ENCODE measurements at regions not wholly inside any gene's neighbourhood (a gene's known extent, or its start where the extent isn't known, plus 50 kb on each side); places are given as distances from the start of the nearest gene placed in this dataset.

GRCh38 chr1:209156991-209157390 lies 426.5 kb upstream of the CAMK1G start:
- Histone ChIP-seq H4K20me1 (ENCODE audit: insufficient read depth, low read length, poor library complexity, severe bottlenecking) (no peaks in the 10 kb centered on the region), H3K79me2 (ENCODE audit: insufficient read depth, low read length) (no peaks in the 10 kb centered on the region), H3K9ac (ENCODE audit: low read depth, low read length, poor library complexity, severe bottlenecking) (no peak overlapping the region), H3K9me2 (replicated peaks; ENCODE audit: low read depth, low read length) (no peaks in the 10 kb centered on the region), H3F3A (ENCODE audit: low read depth) (no peaks in the 10 kb centered on the region), H3K9me3 (ENCODE audit: insufficient read depth, low read depth, low read length) (no peaks in the 10 kb centered on the region), H3K4me2 (ENCODE audit: low read depth, low read length, poor library complexity, severe bottlenecking) (no peak overlapping the region), H3K27me3 (ENCODE audit: insufficient read depth, low read length, poor library complexity, severe bottlenecking) (no peaks in the 10 kb centered on the region), H3K4me3 (ENCODE audit: low read length, poor library complexity, severe bottlenecking) (no peak overlapping the region), H3K4me1 (ENCODE audit: insufficient read depth, low read length, poor library complexity, severe bottlenecking) (no peaks in the 10 kb centered on the region), H3K36me3 (ENCODE audit: insufficient read depth, low read length) (no peaks in the 10 kb centered on the region), H2AFZ (ENCODE audit: low read length) (no peak overlapping the region)
- TF ChIP-seq EZH2phosphoT487 (IDR thresholded peaks at IDR 0.05; ENCODE audit: borderline replicate concordance) (no peak), CTCF (conservative IDR thresholded peaks at IDR 0.05; ENCODE audit: low read length) (no peak)

GRCh38 chr1:209157546-209158249 lies 425.8 kb upstream of the CAMK1G start:
- Histone ChIP-seq H2AFZ (ENCODE audit: low read length) (no peak overlapping the region), H3K4me1 (ENCODE audit: insufficient read depth, low read length, poor library complexity, severe bottlenecking) (no peaks in the 10 kb centered on the region), H3K4me3 (ENCODE audit: low read length, poor library complexity, severe bottlenecking) (no peak overlapping the region), H3F3A (ENCODE audit: low read depth) (no peaks in the 10 kb centered on the region), H3K27me3 (ENCODE audit: insufficient read depth, low read length, poor library complexity, severe bottlenecking) (no peaks in the 10 kb centered on the region), H3K9me2 (replicated peaks; ENCODE audit: low read depth, low read length) (no peaks in the 10 kb centered on the region), H3K79me2 (ENCODE audit: insufficient read depth, low read length) (no peaks in the 10 kb centered on the region), H3K4me2 (ENCODE audit: low read depth, low read length, poor library complexity, severe bottlenecking) (no peak overlapping the region), H3K36me3 (ENCODE audit: insufficient read depth, low read length) (no peaks in the 10 kb centered on the region), H3K9ac (ENCODE audit: low read depth, low read length, poor library complexity, severe bottlenecking) (no peak overlapping the region), H3K9me3 (ENCODE audit: insufficient read depth, low read depth, low read length) (no peaks in the 10 kb centered on the region), H4K20me1 (ENCODE audit: insufficient read depth, low read length, poor library complexity, severe bottlenecking) (no peaks in the 10 kb centered on the region)
- TF ChIP-seq CTCF (conservative IDR thresholded peaks at IDR 0.05; ENCODE audit: low read length) (no peak), EZH2phosphoT487 (IDR thresholded peaks at IDR 0.05; ENCODE audit: borderline replicate concordance) (no peak)

GRCh38 chr1:209158851-209159250 lies 424.7 kb upstream of the CAMK1G start:
- Histone ChIP-seq H3K9me3 (ENCODE audit: insufficient read depth, low read depth, low read length) (no peaks in the 10 kb centered on the region), H3K27me3 (ENCODE audit: insufficient read depth, low read length, poor library complexity, severe bottlenecking) (no peaks in the 10 kb centered on the region), H3K4me3 (ENCODE audit: low read length, poor library complexity, severe bottlenecking) (no peak overlapping the region), H3K4me2 (ENCODE audit: low read depth, low read length, poor library complexity, severe bottlenecking) (no peak overlapping the region), H3K4me1 (ENCODE audit: insufficient read depth, low read length, poor library complexity, severe bottlenecking) (no peaks in the 10 kb centered on the region), H4K20me1 (ENCODE audit: insufficient read depth, low read length, poor library complexity, severe bottlenecking) (no peaks in the 10 kb centered on the region), H2AFZ (ENCODE audit: low read length) (no peak overlapping the region), H3K9me2 (replicated peaks; ENCODE audit: low read depth, low read length) (no peaks in the 10 kb centered on the region), H3K79me2 (ENCODE audit: insufficient read depth, low read length) (no peaks in the 10 kb centered on the region), H3K9ac (ENCODE audit: low read depth, low read length, poor library complexity, severe bottlenecking) (no peak overlapping the region), H3K36me3 (ENCODE audit: insufficient read depth, low read length) (no peaks in the 10 kb centered on the region), H3F3A (ENCODE audit: low read depth) (no peaks in the 10 kb centered on the region)
- TF ChIP-seq EZH2phosphoT487 (IDR thresholded peaks at IDR 0.05; ENCODE audit: borderline replicate concordance): no peak

GRCh38 chr1:209160230-209160629 lies 423.3 kb upstream of the CAMK1G start:
- TF ChIP-seq EZH2phosphoT487 (IDR thresholded peaks at IDR 0.05; ENCODE audit: borderline replicate concordance) (no peak), CTCF (conservative IDR thresholded peaks at IDR 0.05; ENCODE audit: low read length) (no peak)
- no peaks in the 10 kb centered on the region for H3K9me2 ChIP-seq (replicated peaks; ENCODE audit: low read depth, low read length)
- H3K36me3 ChIP-seq (ENCODE audit: insufficient read depth, low read length): no peaks in the 10 kb centered on the region
- H3K4me2 ChIP-seq (ENCODE audit: low read depth, low read length, poor library complexity, severe bottlenecking): no peak overlapping the region
- no peaks in the 10 kb centered on the region for H3K4me1 ChIP-seq (ENCODE audit: insufficient read depth, low read length, poor library complexity, severe bottlenecking)
- no peaks in the 10 kb centered on the region for H3K27me3 ChIP-seq (ENCODE audit: insufficient read depth, low read length, poor library complexity, severe bottlenecking)
- H3K79me2 ChIP-seq (ENCODE audit: insufficient read depth, low read length): no peaks in the 10 kb centered on the region
- no peaks in the 10 kb centered on the region for H4K20me1 ChIP-seq (ENCODE audit: insufficient read depth, low read length, poor library complexity, severe bottlenecking)
- no peak overlapping the region for H3K4me3 ChIP-seq (ENCODE audit: low read length, poor library complexity, severe bottlenecking)
- no peak overlapping the region for H2AFZ ChIP-seq (ENCODE audit: low read length)
- no peak overlapping the region for H3K9ac ChIP-seq (ENCODE audit: low read depth, low read length, poor library complexity, severe bottlenecking)
- H3K9me3 ChIP-seq (ENCODE audit: insufficient read depth, low read depth, low read length): no peaks in the 10 kb centered on the region
- H3F3A ChIP-seq (ENCODE audit: low read depth): no peaks in the 10 kb centered on the region

Data from Loucy (cell line).